ENCODE measurements at regions not wholly inside any gene's neighbourhood (a gene's known extent, or its start where the extent isn't known, plus 50 kb on each side); places are given as distances from the start of the nearest gene placed in this dataset.

DNA sequence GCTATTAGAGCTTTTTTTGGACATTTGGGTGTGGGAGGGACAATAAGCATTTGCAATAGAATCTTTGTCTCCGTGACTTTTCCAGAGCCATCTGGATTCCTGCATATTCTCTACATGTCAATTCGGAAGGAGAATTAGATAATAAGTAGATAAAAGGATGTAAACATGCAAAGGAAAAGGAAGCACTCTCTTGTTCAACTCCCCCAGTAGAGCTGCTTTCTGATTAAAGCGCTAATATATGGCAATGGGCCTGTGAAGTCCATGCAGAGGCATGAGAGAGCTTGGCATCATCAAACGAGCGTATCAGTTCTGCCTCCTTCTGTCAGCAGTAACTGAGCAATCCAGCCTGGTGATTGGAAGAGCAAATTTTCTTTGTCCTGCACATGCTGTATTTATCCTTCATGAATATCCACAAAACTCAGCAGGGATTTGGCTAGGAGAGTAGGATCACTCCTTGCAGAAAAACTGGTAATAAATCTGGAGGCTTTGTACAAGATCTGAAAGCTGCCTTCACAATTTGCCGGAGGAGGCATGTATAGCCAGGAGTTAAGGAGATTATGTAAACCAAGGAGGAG lies 1752.9 kb downstream of the MAT2B start:
- DNase-seq (ENCODE audit: low read depth) = no peak

DNA sequence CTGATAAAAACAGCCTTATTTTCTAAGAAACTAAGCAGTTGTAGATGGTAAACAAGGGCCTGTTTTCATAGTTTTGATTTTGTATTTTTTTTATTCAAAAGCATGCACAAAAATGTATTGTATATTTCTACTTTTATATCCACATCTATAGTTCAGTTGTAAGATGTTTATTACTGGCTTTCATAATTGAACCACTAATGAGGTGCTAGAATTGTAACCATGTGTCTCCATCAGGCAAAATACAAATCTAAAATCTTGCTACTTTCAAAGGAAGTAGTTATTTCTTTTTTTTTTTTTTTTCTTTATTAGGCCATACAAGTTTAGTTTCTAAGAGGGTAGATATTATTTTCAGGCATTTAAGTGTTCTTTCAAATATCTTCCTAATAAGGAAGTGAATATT lies 1755.0 kb downstream of the MAT2B start:
- DNase-seq (ENCODE audit: low read depth) = no peak

DNA sequence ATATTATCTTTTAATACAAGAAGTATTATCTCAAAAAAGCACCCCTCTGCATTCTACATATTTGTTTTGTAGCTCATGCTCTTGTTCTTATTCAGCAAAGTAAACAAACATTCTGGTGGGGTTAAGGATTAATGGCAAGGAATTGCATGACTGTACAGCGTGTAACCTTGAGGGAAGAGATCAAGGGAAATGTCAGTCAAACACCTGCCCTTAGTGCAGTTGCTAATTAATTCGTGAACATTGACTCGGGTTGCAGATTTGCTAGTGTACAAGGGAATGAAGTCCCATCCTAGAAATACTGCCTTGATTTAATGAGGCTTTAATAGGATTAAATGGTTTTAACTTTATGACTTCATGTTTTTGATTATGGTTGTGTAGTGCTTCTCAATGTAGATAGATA lies 1758.1 kb downstream of the MAT2B start:
- no peak for DNase-seq (ENCODE audit: low read depth)

- no peak for DNase-seq (ENCODE audit: low read depth)
Observed at GRCh38 chr5:165266939-165267338, 1761.5 kb downstream of the MAT2B start.

GRCh38 chr5:165272436-165272835 lies 1767.0 kb downstream of the MAT2B start:
- DNase-seq (ENCODE audit: low read depth) = no peak

GRCh38 chr5:165277661-165278060 lies 1772.2 kb downstream of the MAT2B start:
- DNase-seq (ENCODE audit: low read depth) = no peak

- DNase-seq (ENCODE audit: low read depth) = no peak
Observed at GRCh38 chr5:165282491-165282890, 1777.1 kb downstream of the MAT2B start.

GRCh38 chr5:165286692-165287091 lies 1781.3 kb downstream of the MAT2B start:
- DNase-seq (ENCODE audit: low read depth) = no peak

- no peak for DNase-seq (ENCODE audit: low read depth)
Observed at GRCh38 chr5:165290535-165290934, 1785.1 kb downstream of the MAT2B start.

GRCh38 chr5:165296401-165297130 lies 1791.1 kb downstream of the MAT2B start:
- no peak for DNase-seq (ENCODE audit: low read depth)

DNA sequence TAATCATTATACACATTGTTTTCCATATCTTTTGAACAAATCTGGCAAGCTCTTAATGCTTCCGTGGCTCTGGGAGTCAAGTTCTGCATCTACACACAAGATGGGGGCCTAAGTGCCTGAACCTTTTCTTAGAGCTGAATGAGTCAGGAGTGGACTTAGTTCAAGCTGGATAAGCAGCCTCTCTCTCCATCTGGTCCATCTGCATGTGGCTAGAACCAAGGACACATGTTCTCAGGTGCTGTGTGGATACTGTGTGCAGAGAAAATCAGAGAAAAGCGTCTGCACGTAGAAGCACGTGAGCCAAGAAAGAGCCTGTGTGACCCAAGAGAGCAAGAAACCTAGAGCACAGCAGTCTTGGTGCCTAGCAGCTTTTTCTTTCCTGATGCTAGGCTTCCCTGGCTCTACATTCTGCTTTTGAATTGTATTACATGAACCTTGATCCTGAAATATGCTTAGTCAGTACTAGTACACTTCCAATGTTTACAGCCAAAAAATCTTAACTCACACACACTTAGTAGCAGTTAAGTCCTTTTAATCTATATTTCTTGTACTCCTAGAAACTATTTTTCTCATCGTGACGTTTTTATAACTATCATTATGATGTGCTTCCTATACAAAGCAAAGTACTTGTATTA lies 1798.9 kb downstream of the MAT2B start:
- no peak for DNase-seq (ENCODE audit: low read depth)

GRCh38 chr5:165305596-165305995 lies 1800.2 kb downstream of the MAT2B start:
- no peak for DNase-seq (ENCODE audit: low read depth)

GRCh38 chr5:165309446-165309845 lies 1804.0 kb downstream of the MAT2B start:
- no peak for DNase-seq (ENCODE audit: low read depth)

DNA sequence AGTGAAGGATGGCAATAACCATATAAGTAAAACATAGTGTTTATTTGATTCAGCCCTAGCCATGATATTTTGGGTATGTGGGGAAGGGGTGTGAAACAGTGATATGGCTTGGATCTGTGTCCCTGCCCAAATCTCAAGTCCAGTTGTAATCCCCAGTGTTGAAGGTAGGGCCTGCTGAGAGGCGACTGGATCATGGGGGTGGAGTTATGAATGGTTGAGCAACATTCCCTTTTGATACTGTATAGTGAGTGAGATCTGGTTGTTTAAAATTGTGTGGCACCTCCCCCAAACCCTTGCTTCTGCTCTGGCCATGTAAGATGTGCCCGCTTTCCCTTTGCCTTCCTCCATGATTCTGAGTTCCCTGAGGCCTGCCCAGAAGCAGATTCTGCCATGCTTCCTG lies 1804.6 kb downstream of the MAT2B start:
- no peak for DNase-seq (ENCODE audit: low read depth)

GRCh38 chr5:165321912-165322311 lies 1816.5 kb downstream of the MAT2B start:
- DNase-seq (ENCODE audit: low read depth) = no peak

GRCh38 chr5:165325221-165325620 lies 1819.8 kb downstream of the MAT2B start:
- no peak for DNase-seq (ENCODE audit: low read depth)

GRCh38 chr5:165327631-165328030 lies 1822.2 kb downstream of the MAT2B start:
- no peak for DNase-seq (ENCODE audit: low read depth)

- no peak for DNase-seq (ENCODE audit: low read depth)
Observed at GRCh38 chr5:165328846-165329245, 1823.4 kb downstream of the MAT2B start.

DNA sequence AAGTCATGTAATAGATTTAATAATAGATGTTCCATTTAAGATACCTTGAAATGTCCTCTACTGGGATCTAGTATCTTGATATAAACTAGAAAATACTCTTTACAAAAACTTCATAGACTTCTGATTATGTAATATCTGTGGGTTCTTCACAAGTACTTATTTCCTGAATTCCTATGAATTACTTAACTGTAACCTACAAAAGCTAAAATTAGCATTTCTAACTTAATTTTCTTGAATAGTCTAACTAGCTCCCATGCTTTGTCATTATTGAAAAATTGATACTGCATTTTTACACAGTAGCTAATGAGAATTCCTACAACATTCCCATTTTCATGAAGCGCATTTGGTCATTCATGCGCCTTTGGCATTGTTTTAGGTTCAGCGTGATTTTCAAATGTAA lies 1828.2 kb downstream of the MAT2B start:
- DNase-seq (ENCODE audit: low read depth) = no peak

DNA sequence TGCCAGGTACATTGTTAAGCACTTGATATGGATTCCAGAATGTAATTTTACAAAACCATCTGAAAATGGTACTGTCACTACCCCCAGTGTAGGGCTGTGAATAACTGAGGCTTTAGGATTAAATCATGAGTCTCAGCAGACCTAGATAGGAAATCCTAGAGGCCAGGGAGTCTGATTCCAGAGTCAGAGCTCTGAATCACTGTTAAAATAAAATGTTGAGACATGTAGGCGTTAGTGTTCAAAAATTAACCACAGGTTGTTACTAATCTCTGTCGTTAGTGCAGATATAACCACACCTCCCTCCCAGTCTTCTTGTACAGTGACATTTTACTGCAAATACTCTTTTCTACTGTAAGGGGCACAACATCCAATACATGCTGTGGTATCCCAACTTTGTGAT lies 1828.8 kb downstream of the MAT2B start:
- no peak for DNase-seq (ENCODE audit: low read depth)

DNA sequence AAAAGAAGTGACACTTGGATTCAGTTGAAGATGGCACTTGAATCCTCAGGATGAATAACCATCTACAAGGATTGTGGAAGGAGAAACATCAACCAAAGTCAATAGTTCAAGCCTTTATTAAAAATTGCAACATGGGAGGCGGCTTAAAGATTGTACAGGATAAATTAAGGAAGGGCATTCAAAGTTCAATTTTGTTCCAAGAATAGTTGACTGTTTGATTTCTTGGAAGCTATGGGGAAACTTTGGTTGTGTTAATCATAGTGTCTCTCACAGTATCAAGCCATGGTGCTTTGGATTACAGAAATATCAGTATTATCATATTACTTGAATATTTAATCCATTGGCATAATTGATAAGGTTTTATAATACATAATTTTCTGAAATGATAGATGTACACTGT lies 1844.3 kb downstream of the MAT2B start:
- no peak for DNase-seq (ENCODE audit: low read depth)

DNA sequence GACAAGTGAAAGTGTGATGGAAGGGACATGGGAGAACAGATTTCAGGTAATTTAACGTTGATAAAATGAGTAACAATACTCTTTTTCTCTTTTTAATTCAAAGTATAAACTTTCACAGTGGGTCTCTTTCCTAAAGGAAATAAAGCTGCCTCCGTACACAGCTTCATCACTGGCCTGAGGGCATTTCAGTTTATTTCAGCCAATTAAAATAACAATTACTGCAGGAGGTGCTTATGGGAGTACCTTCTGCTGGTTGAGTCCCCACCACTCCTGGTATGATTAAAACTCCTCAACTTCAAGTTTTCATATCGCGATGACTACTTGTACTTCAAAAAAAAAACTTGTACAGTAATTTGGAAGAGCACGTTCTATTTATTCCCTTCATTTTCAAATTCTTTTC lies 1845.9 kb downstream of the MAT2B start:
- no peak for DNase-seq (ENCODE audit: low read depth)

DNA sequence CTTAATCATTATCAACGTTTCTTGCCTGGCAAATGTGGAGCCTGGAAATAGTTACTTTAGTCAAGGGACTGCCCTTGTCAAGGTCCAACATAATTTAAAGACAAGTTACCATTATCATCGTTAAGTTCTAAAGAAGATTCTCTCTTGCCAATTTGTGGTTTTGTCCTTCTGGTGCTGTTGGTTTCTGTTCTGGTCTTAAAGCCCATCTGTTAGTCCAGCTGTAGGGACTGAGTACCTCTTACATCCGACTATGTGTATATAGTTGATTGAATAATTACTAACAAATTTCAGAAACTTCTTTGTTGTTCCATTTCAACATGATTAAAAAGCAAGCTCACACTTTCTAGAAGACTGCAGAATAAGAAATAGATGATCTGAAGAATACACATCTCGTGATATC lies 1854.9 kb downstream of the MAT2B start:
- no peak for DNase-seq (ENCODE audit: low read depth)

Data from LHCN-M2 (cell line).